ENCODE measurements at regions not wholly inside any gene's neighbourhood (a gene's known extent, or its start where the extent isn't known, plus 50 kb on each side); places are given as distances from the start of the nearest gene placed in this dataset.

DNA sequence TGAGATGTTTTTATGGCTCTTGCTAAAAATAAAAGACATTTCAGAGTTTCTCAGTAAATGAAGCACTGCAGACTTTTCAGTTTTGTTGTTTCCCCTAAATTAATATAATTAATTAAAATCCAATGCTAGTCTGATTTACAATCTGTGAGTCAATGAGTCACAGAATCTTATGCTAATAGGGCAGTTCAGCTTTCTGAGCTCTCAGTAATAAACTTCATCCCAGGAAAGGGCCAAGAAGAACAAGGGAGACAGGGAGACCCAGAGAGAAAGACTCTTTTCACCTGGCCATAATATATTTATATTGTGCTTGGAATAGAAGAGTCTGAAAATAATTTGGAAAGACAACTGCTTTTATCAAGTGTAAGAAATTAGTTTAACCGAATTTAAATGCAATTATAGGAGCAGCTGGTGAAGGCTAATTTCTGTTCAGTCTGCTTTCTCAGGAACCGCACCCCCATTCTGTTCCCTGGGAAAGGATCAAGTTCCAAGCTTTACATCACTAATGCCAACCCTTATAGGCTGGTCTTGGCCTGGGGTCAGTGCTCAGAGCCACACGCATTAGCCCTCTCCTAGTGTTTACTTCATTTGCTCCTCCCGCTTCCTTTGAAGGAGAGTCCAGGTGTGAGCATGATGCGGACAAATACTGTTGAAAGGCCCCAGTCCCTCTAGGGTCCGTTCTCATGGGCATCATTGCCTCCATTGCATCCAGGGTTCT is 145.6 kb downstream of the ZBTB18 start:
- TF ChIP-seq, protein P1, sequence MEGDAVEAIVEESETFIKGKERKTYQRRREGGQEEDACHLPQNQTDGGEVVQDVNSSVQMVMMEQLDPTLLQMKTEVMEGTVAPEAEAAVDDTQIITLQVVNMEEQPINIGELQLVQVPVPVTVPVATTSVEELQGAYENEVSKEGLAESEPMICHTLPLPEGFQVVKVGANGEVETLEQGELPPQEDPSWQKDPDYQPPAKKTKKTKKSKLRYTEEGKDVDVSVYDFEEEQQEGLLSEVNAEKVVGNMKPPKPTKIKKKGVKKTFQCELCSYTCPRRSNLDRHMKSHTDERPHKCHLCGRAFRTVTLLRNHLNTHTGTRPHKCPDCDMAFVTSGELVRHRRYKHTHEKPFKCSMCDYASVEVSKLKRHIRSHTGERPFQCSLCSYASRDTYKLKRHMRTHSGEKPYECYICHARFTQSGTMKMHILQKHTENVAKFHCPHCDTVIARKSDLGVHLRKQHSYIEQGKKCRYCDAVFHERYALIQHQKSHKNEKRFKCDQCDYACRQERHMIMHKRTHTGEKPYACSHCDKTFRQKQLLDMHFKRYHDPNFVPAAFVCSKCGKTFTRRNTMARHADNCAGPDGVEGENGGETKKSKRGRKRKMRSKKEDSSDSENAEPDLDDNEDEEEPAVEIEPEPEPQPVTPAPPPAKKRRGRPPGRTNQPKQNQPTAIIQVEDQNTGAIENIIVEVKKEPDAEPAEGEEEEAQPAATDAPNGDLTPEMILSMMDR (IDR thresholded peaks at IDR 0.05) = no peak
- TF ChIP-seq POLR2A (IDR thresholded peaks at IDR 0.05) = no peak
- no peak for TF ChIP-seq POLR2AphosphoS5 (IDR thresholded peaks at IDR 0.05; ENCODE audit: insufficient read depth in 1 of 2, low read depth in 1 of 2)

All from vagina (tissue), 2 donors.